HCEC 1CT (cell line): ENCODE measurements at regions not wholly inside any gene's neighbourhood (a gene's known extent, or its start where the extent isn't known, plus 50 kb on each side); places are given as distances from the start of the nearest gene placed in this dataset.
A peak's percentile ranks its signal among the peaks of the same experiment; 100 is the strongest.

Experiments used
- DNase-seq: peaks from one replicate; pipeline ENCODE4 v3.0.0-alpha.2; 2017

GRCh38 chr10:113967126-113967525 is 76.5 kb upstream of the ADRB1 start:
- no peak for DNase-seq

DNA sequence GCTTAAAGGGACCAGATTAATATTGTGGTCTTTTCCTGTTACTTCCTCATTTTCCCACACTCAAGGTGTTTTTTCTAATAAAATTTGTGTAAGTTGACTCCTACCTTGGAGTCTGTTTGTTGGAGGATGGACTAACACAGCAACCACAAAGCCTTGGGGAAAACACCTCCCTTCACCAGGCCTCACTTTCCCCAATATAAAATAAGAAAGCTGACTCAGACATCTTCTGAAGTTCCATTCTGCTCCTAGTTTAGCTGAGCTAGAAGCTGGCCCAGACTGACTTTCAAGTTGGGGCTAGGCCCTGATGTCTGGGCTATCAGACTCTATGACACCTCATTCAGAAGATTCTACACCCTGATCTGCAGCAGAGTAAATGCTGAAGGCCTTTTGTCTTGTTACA is 73.0 kb upstream of the ADRB1 start:
- no peak for DNase-seq

- DNase-seq = no peak
These were observed 72.2 kb upstream of the ADRB1 start for GRCh38 chr10:113971349-113971973.

DNA sequence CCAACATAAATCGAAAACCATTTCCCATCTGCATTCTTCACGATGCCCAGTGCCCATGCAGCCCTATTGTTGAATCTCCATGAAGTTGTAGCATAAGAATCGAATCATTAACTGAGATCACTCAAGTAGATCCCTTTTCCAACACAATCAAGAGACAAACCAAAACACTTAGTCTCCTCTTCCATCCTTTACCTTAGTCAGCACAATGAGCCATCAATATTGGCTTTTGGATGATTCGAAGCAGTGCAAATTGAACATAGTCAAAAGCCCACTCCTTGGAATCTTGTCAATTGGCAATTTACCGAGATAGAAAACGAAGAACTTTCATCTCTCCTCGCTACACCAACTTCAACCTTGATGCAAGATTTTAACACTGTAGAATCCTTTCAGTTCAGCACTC is 66.5 kb upstream of the ADRB1 start:
- no peak for DNase-seq

DNA sequence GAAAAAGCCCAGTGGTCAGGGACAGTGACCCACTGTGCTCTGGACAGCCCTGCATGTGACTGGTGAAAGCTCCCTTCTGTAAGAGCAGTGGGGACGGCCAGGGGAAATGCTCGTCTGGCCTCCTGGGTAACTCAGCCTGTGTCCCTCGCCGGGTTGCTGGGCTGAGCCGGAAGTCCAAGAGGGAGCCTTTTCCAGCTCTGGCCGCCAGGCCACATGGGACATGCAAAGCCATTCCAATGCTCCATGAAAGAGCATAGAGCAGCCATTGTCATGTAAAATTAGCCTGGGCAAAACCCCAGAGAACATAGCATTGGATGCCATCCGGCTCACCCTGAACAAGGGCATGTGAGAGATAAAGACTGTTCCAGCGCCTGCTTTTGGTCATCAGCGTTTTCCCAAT is 64.9 kb upstream of the ADRB1 start:
- no peak for DNase-seq

DNA sequence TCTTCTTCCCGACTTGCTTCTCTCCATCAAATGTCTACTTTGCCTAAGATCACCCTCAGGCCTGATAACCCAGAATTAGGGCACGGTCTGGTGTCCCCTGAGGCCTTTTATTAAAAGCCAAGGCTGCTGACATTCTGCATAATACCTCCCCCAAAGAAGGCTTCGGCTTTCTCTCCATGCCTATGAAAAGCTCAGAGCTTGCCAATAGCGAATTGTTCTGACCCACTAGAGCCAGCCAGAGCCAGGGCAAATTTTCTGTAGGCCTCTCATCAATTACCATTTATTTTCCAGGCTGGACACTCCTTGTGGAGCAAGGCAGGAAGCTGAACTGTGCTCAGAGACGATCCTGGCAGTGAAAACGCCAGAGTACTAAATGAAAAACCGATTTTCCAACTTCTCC is 64.3 kb upstream of the ADRB1 start:
- no peak for DNase-seq

GRCh38 chr10:113980408-113981087 is 63.1 kb upstream of the ADRB1 start:
- no peak for DNase-seq

GRCh38 chr10:113982296-113982695 is 61.4 kb upstream of the ADRB1 start:
- DNase-seq = no peak

DNA sequence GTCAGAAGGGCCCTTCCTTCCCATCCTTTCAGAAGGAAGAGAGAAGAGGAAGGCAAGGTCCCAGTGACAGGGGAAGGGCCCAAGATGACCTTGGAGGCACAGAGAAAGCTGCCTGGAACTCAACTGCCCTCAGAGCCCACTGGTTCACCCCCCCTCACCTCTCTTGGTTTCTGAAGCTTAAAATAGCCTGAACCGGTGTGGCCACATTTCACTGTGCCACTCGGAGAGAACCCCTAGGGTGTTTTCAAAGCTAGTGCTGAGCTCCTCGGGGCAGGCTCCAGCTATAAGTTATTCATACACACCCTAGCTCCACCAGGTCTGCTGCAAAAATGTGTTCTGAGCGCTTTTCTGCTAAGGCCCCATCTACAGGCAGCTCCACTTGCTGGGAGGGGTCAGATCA is 60.9 kb upstream of the ADRB1 start:
- no peak for DNase-seq

- DNase-seq = no peak
These were observed 60.1 kb upstream of the ADRB1 start for GRCh38 chr10:113983552-113983951.

- no peak for DNase-seq
These were observed 58.3 kb upstream of the ADRB1 start for GRCh38 chr10:113985297-113985844.

DNA sequence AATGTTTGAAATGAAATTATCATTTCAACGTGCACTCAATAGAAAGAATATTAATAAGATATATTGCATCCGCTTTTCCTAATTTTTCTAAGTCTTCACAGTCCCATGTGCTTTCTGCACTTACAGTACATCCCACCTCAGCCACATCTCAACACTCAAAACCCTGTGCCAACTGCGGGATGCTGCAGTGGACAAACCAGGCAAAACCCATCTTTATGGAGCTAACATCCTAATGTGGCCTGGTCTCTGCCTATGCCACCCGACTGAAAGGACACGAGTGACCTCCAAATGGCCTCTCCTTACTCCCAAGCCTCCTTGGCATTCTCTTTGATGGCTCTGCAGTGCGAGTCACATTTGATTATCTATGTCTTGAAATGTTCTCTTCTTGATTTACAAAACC is 57.4 kb upstream of the ADRB1 start:
- no peak for DNase-seq

- DNase-seq = no peak
These were observed 56.5 kb upstream of the ADRB1 start for GRCh38 chr10:113987156-113987555.

DNA sequence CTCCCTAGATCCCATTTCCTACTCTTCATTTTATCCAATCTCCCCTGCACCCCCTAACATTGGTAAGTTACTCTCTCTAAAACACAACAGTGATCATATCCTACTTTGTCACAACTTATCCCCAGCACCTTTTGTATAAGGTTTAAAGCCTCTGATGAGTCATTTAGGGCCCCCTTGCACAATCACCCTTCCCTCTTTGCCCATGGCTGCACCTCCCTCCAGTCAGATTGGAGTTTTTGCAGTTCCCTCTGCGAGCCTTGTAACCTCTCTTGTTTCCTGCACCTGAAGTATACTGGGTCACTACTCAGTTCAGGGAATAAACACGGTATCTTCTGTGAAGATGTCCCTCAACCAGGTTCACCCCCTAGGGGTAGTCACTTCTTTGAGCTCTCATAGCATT is 55.9 kb upstream of the ADRB1 start:
- peak; percentile 11 for DNase-seq

DNA sequence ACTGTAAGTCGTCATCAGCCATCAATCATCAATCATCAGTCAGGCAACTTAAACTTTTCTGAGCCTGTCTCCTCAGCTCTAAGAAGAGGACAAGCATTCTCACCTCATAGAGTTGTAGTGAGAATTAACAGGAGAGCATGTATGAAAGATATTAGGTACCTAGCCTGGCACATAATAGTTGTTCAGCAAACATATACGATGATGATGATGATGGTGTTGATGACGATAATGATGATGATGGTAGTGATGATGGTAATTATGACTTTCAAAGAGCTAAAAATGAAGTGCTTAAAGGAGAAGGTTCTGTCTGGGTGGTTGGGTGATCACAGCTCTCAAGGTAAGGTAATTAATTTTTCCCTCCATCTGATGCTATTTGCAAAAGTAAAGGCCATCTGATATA is 55.1 kb upstream of the ADRB1 start:
- DNase-seq = no peak

- DNase-seq = no peak
These were observed 52.4 kb upstream of the ADRB1 start for GRCh38 chr10:113991091-113991860.

DNA sequence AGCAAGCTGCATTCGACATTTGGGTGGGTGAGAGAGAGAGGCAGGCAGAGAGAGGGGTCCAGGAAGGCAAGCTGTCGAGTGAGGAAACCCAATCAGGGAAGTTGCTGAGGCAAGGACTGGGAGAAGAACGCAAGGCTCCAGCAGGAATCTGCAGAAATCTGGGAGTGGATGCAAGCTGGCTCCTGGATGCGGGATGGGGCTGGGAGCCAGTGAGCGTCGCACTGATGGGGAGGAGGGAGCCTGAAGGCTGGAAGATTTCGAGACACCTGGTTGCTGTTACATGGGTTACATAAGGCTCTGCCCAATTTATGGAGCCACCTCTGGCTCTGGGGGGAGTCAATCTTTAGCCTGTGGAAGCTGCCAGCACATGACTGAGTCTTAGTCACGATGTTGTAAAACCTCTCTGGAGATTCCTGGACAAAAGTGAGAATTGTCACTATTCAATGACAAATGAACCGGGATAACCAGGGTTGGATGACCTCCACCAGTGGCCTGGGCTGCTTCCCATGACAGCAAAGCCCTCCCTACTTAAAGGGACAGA is 51.1 kb upstream of the ADRB1 start:
- DNase-seq = no peak

- DNase-seq = no peak
These were observed 50.1 kb upstream of the ADRB1 start for GRCh38 chr10:113993489-113993991.
